Body of pancreas (tissue), 4 donors: ENCODE measurements at regions not wholly inside any gene's neighbourhood (a gene's known extent, or its start where the extent isn't known, plus 50 kb on each side); places are given as distances from the start of the nearest gene placed in this dataset.

Experiments used
- CTCF ChIP-seq, 7 experiments: fragments of 450-650 bp in 4 of 7; fragments of 200-600 bp in 3 of 7; sonication (generic) in 3 of 7; IDR thresholded peaks; one replicate each; pipeline ENCODE4 v1.5.1; 2016 to 2019; ENCODE audit warnings: antibody characterized with exemption in 7 of 7
- POLR2A ChIP-seq, 3 donors: fragments of 450-650 bp; IDR thresholded peaks; one replicate each; pipeline ENCODE4 v1.6.1; 2016; ENCODE audit warnings: antibody characterized with exemption in 3 of 3, mild to moderate bottlenecking in 2 of 3

- TF ChIP-seq CTCF (IDR thresholded peaks at IDR 0.05) (peak in 1 of 7 experiments; percentile 10), POLR2A (IDR thresholded peaks at IDR 0.05) (no peak)
Measured at GRCh38 chr7:120164-120991, 72.0 kb upstream of the FAM20C start.
